SK-N-SH (cell line): ENCODE measurements at regions not wholly inside any gene's neighbourhood (a gene's known extent, or its start where the extent isn't known, plus 50 kb on each side); places are given as distances from the start of the nearest gene placed in this dataset.

ENCODE experiments used
- POLR2AphosphoS5 ChIP-seq: IDR thresholded peaks from 2 replicates; pipeline ENCODE4 v1.6.1; 2012; ENCODE audit warnings: low read depth, low read length
- SIN3A ChIP-seq: IDR thresholded peaks from 2 replicates; pipeline ENCODE4 v1.6.1; 2012; ENCODE audit warnings: low read depth, mild to moderate bottlenecking, low read length, moderate library complexity, borderline replicate concordance

GRCh38 chr10:33600381-33600780, 265.9 kb upstream of the NRP1 start:
- TF ChIP-seq SIN3A (no peak), POLR2AphosphoS5 (no peak)
